Activated naive CD4-positive, alpha-beta T cell treated with anti-CD3 and anti-CD28 coated beads, Interleukin-2, amount 50 U/mL, for 24 hours (primary cell): ENCODE measurements at regions not wholly inside any gene's neighbourhood (a gene's known extent, or its start where the extent isn't known, plus 50 kb on each side); places are given as distances from the start of the nearest gene placed in this dataset.
"Not testable (repeated sequence)": the region's sequence is repeated elsewhere in the genome, so short reads cannot be mapped to it uniquely, and the experiment has no call there.

Experiments
- H3K27ac Mint-ChIP-seq: one replicate; pipeline ENCODE4 v1.8.0; 2021; ENCODE audit warnings: mild to moderate bottlenecking, mixed read lengths
- H3K27me3 Mint-ChIP-seq: one replicate; pipeline ENCODE4 v1.8.0; 2021; ENCODE audit warnings: mixed read lengths
- H3K36me3 Mint-ChIP-seq: one replicate; pipeline ENCODE4 v1.8.0; 2021; ENCODE audit warnings: mixed read lengths
- H3K4me1 Mint-ChIP-seq: one replicate; pipeline ENCODE4 v1.8.0; 2021; ENCODE audit warnings: mixed read lengths
- H3K4me3 Mint-ChIP-seq: one replicate; pipeline ENCODE4 v1.8.0; 2021; ENCODE audit warnings: mild to moderate bottlenecking, mixed read lengths
- H3K9me3 Mint-ChIP-seq: one replicate; pipeline ENCODE4 v1.8.0; 2021; ENCODE audit warnings: mixed read lengths

GRCh38 chr1:149254894-149255847 is 151.8 kb upstream of the NBPF9 start:
- H3K4me1 Mint-ChIP-seq, H3K4me3 Mint-ChIP-seq, H3K27me3 Mint-ChIP-seq, H3K27ac Mint-ChIP-seq, H3K36me3 Mint-ChIP-seq, H3K9me3 Mint-ChIP-seq: not testable (repeated sequence)

GRCh38 chr1:149260284-149260683 is 156.9 kb upstream of the NBPF9 start:
- H3K9me3 Mint-ChIP-seq, H3K4me1 Mint-ChIP-seq, H3K36me3 Mint-ChIP-seq, H3K27ac Mint-ChIP-seq, H3K4me3 Mint-ChIP-seq, H3K27me3 Mint-ChIP-seq: not testable (repeated sequence)

- not testable (repeated sequence) for H3K4me1 Mint-ChIP-seq, H3K9me3 Mint-ChIP-seq, H3K27ac Mint-ChIP-seq, H3K27me3 Mint-ChIP-seq, H3K4me3 Mint-ChIP-seq, H3K36me3 Mint-ChIP-seq
These were observed 157.5 kb upstream of the NBPF9 start for GRCh38 chr1:149260736-149261340.

- H3K36me3 Mint-ChIP-seq, H3K4me3 Mint-ChIP-seq, H3K27me3 Mint-ChIP-seq, H3K9me3 Mint-ChIP-seq, H3K27ac Mint-ChIP-seq, H3K4me1 Mint-ChIP-seq: not testable (repeated sequence)
These were observed 163.9 kb upstream of the NBPF9 start for GRCh38 chr1:149267287-149267686.

GRCh38 chr1:149269001-149269702 is 165.8 kb upstream of the NBPF9 start:
- not testable (repeated sequence) for H3K36me3 Mint-ChIP-seq, H3K4me1 Mint-ChIP-seq, H3K9me3 Mint-ChIP-seq, H3K4me3 Mint-ChIP-seq, H3K27me3 Mint-ChIP-seq, H3K27ac Mint-ChIP-seq

- not testable (repeated sequence) for H3K27me3 Mint-ChIP-seq, H3K4me1 Mint-ChIP-seq, H3K27ac Mint-ChIP-seq, H3K9me3 Mint-ChIP-seq, H3K36me3 Mint-ChIP-seq, H3K4me3 Mint-ChIP-seq
These were observed 166.5 kb upstream of the NBPF9 start for GRCh38 chr1:149269833-149270232.

GRCh38 chr1:149274493-149274892 is 171.1 kb upstream of the NBPF9 start:
- H3K4me1 Mint-ChIP-seq, H3K9me3 Mint-ChIP-seq, H3K27ac Mint-ChIP-seq, H3K4me3 Mint-ChIP-seq, H3K36me3 Mint-ChIP-seq, H3K27me3 Mint-ChIP-seq: not testable (repeated sequence)

- not testable (repeated sequence) for H3K9me3 Mint-ChIP-seq, H3K4me3 Mint-ChIP-seq, H3K27ac Mint-ChIP-seq, H3K27me3 Mint-ChIP-seq, H3K36me3 Mint-ChIP-seq, H3K4me1 Mint-ChIP-seq
These were observed 172.5 kb upstream of the NBPF9 start for GRCh38 chr1:149275802-149276201.

- H3K9me3 Mint-ChIP-seq, H3K4me3 Mint-ChIP-seq, H3K27ac Mint-ChIP-seq: not testable (repeated sequence)
These were observed 173.1 kb upstream of the NBPF9 start for GRCh38 chr1:149276496-149276895.

GRCh38 chr1:149278156-149278555 is 174.8 kb upstream of the NBPF9 start:
- H3K4me3 Mint-ChIP-seq, H3K9me3 Mint-ChIP-seq, H3K36me3 Mint-ChIP-seq, H3K4me1 Mint-ChIP-seq, H3K27ac Mint-ChIP-seq, H3K27me3 Mint-ChIP-seq: not testable (repeated sequence)

More at GRCh38 chr1:149276496-149276895, 173.1 kb upstream of the NBPF9 start:
- H3K4me1 Mint-ChIP-seq, H3K27me3 Mint-ChIP-seq, H3K36me3 Mint-ChIP-seq: not testable (repeated sequence)

GRCh38 chr1:149279015-149279414 is 175.7 kb upstream of the NBPF9 start:
- not testable (repeated sequence) for H3K4me1 Mint-ChIP-seq, H3K27ac Mint-ChIP-seq, H3K9me3 Mint-ChIP-seq, H3K4me3 Mint-ChIP-seq, H3K27me3 Mint-ChIP-seq, H3K36me3 Mint-ChIP-seq

GRCh38 chr1:149279512-149279911 is 176.2 kb upstream of the NBPF9 start:
- H3K9me3 Mint-ChIP-seq, H3K27ac Mint-ChIP-seq, H3K4me1 Mint-ChIP-seq, H3K27me3 Mint-ChIP-seq, H3K36me3 Mint-ChIP-seq, H3K4me3 Mint-ChIP-seq: not testable (repeated sequence)

GRCh38 chr1:149284773-149285172 is 181.4 kb upstream of the NBPF9 start:
- not testable (repeated sequence) for H3K27ac Mint-ChIP-seq, H3K4me1 Mint-ChIP-seq, H3K9me3 Mint-ChIP-seq, H3K27me3 Mint-ChIP-seq, H3K4me3 Mint-ChIP-seq, H3K36me3 Mint-ChIP-seq

- not testable (repeated sequence) for H3K27me3 Mint-ChIP-seq, H3K27ac Mint-ChIP-seq, H3K4me3 Mint-ChIP-seq, H3K9me3 Mint-ChIP-seq, H3K4me1 Mint-ChIP-seq, H3K36me3 Mint-ChIP-seq
These were observed 181.9 kb upstream of the NBPF9 start for GRCh38 chr1:149285205-149285604.

- H3K4me3 Mint-ChIP-seq, result peak overlapping the region; percentile 73
- not testable (repeated sequence) for H3K27me3 Mint-ChIP-seq, H3K4me1 Mint-ChIP-seq, H3K27ac Mint-ChIP-seq, H3K36me3 Mint-ChIP-seq, H3K9me3 Mint-ChIP-seq
These were observed 182.3 kb upstream of the NBPF9 start for GRCh38 chr1:149285638-149286037.

- H3K9me3 Mint-ChIP-seq, H3K27me3 Mint-ChIP-seq, H3K36me3 Mint-ChIP-seq, H3K4me1 Mint-ChIP-seq, H3K27ac Mint-ChIP-seq, H3K4me3 Mint-ChIP-seq: not testable (repeated sequence)
These were observed 185.2 kb upstream of the NBPF9 start for GRCh38 chr1:149288580-149288979.
